Testis (tissue), 2 donors: ENCODE measurements at regions not wholly inside any gene's neighbourhood (a gene's known extent, or its start where the extent isn't known, plus 50 kb on each side); places are given as distances from the start of the nearest gene placed in this dataset.

Experiments
- POLR2A ChIP-seq: fragments of 450-650 bp; IDR thresholded peaks from one replicate; pipeline ENCODE4 v1.6.1; 2017; ENCODE audit warnings: antibody characterized with exemption, mild to moderate bottlenecking, moderate library complexity
- TF ChIP-seq, protein P1 (sequence below), 3 experiments: fragments of 450-650 bp in 2 of 3; fragments of 200-600 bp in 1 of 3; sonication (generic) in 1 of 3; IDR thresholded peaks; one replicate each; pipeline ENCODE4 v1.5.1; 2016 to 2019; ENCODE audit warnings: antibody characterized with exemption in 3 of 3, mild to moderate bottlenecking in 2 of 3, moderate library complexity in 1 of 3

DNA sequence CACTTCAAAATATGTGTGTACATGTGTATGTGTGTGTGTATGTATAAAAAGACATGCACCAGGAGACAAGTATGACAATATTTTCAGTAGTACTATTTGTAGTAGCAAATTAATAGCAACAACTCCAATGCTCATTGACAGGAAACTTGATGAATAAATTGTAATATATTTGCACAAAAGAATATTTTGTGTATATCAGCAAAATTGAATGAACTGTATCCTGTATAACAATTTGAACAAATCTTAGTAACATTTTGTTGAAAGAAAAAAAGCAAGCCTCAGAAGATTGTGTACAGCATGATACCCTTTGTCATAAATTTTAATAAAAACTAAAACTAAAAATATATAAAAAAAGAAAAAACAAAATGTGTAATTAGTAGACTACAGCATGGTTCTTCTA lies 1367.3 kb upstream of the TMEFF2 start:
- TF ChIP-seq, protein P1, sequence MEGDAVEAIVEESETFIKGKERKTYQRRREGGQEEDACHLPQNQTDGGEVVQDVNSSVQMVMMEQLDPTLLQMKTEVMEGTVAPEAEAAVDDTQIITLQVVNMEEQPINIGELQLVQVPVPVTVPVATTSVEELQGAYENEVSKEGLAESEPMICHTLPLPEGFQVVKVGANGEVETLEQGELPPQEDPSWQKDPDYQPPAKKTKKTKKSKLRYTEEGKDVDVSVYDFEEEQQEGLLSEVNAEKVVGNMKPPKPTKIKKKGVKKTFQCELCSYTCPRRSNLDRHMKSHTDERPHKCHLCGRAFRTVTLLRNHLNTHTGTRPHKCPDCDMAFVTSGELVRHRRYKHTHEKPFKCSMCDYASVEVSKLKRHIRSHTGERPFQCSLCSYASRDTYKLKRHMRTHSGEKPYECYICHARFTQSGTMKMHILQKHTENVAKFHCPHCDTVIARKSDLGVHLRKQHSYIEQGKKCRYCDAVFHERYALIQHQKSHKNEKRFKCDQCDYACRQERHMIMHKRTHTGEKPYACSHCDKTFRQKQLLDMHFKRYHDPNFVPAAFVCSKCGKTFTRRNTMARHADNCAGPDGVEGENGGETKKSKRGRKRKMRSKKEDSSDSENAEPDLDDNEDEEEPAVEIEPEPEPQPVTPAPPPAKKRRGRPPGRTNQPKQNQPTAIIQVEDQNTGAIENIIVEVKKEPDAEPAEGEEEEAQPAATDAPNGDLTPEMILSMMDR (IDR thresholded peaks at IDR 0.05): no peak
- TF ChIP-seq POLR2A: no peak
